Neural cell (in vitro differentiated cells): ENCODE measurements at regions not wholly inside any gene's neighbourhood (a gene's known extent, or its start where the extent isn't known, plus 50 kb on each side); places are given as distances from the start of the nearest gene placed in this dataset.
A peak's percentile ranks its signal among the peaks of the same experiment; 100 is the strongest.

Source experiments
- H2AFZ ChIP-seq: fragments of 200-600, 300-800 bp; sonication (generic), shearing (Covaris generic); 2 replicates; pipeline ENCODE4 v1.6.0; 2014; ENCODE audit warnings: low read depth, mild to moderate bottlenecking, antibody characterized with exemption, low read length, moderate library complexity
- H3F3A ChIP-seq: fragments of 200-600 bp; shearing (Covaris generic); 2 replicates; pipeline ENCODE4 v1.6.1; 2016; ENCODE audit warnings: mild to moderate bottlenecking, moderate library complexity, mixed read lengths, antibody characterized with exemption, low read length; ENCODE audit not compliant: insufficient read depth, poor library complexity, severe bottlenecking
- H3K27ac ChIP-seq: fragments of 200-600, 300-800 bp; sonication (generic), shearing (Covaris generic); 2 replicates; pipeline ENCODE4 v1.5.1; 2014; ENCODE audit warnings: mild to moderate bottlenecking, low read length, moderate library complexity
- H3K27me3 ChIP-seq: fragments of 300-800, 200-600 bp; sonication (generic), shearing (Covaris generic); 2 replicates; pipeline ENCODE4 v1.6.0; 2014; ENCODE audit warnings: mild to moderate bottlenecking, low read depth, low read length, moderate library complexity; ENCODE audit not compliant: insufficient read depth
- H3K36me3 ChIP-seq: fragments of 300-800, 200-600 bp; sonication (generic), shearing (Covaris generic); 2 replicates; pipeline ENCODE4 v1.5.1; 2014; ENCODE audit warnings: mild to moderate bottlenecking, antibody characterized with exemption, low read length, moderate library complexity; ENCODE audit not compliant: insufficient read depth
- H3K4me2 ChIP-seq: fragments of 300-800, 200-600 bp; sonication (generic), shearing (Covaris generic); 2 replicates; pipeline ENCODE4 v1.6.0; 2014; ENCODE audit warnings: mild to moderate bottlenecking, low read length
- H3K4me3 ChIP-seq: fragments of 300-800, 200-600 bp; sonication (generic), shearing (Covaris generic); 2 replicates; pipeline ENCODE4 v1.5.1; 2014; ENCODE audit warnings: mild to moderate bottlenecking, low read length, moderate library complexity
- H3K79me2 ChIP-seq: fragments of 200-600 bp; shearing (Covaris generic); replicated peaks from 2 replicates; pipeline ENCODE4 v1.6.0; 2014; ENCODE audit warnings: mild to moderate bottlenecking, low read length, moderate library complexity; ENCODE audit not compliant: insufficient read depth
- H3K9ac ChIP-seq: fragments of 300-800, 200-600 bp; sonication (generic), shearing (Covaris generic); 2 replicates; pipeline ENCODE4 v1.6.1; 2016; ENCODE audit warnings: mild to moderate bottlenecking, low read length, mixed read lengths
- H3K9me2 ChIP-seq: fragments of 200-600 bp; shearing (Covaris generic); 2 replicates; pipeline ENCODE4 v1.6.1; 2016; ENCODE audit warnings: mild to moderate bottlenecking, low read length, mixed read lengths; ENCODE audit not compliant: insufficient read depth
- H3K9me3 ChIP-seq: fragments of 200-600, 300-800 bp; sonication (generic), shearing (Covaris generic); 2 replicates; pipeline ENCODE4 v1.6.1; 2016; ENCODE audit warnings: mild to moderate bottlenecking, mixed run types, low read length, moderate library complexity, mixed read lengths
- H4K20me1 ChIP-seq: fragments of 200-600 bp; shearing (Covaris generic); 2 replicates; pipeline ENCODE4 v1.6.1; 2016; ENCODE audit warnings: mild to moderate bottlenecking, mixed run types; ENCODE audit not compliant: insufficient read depth
- CTCF ChIP-seq: fragments of 450-650 bp; IDR thresholded peaks from 2 replicates; pipeline ENCODE4 v1.5.1; 2014; ENCODE audit warnings: antibody characterized with exemption, mild to moderate bottlenecking, moderate library complexity; ENCODE audit not compliant: poor library complexity, severe bottlenecking
- EP300 ChIP-seq: fragments of 450-650 bp; conservative IDR thresholded peaks from 2 replicates; pipeline ENCODE4 v1.6.1; 2014; ENCODE audit warnings: antibody characterized with exemption, mild to moderate bottlenecking, moderate library complexity; ENCODE audit not compliant: poor library complexity, severe bottlenecking
- EZH2 ChIP-seq: fragments of 200-600, 300-800 bp; shearing (Covaris generic), sonication (generic); IDR thresholded peaks from 2 replicates; pipeline ENCODE4 v1.6.1; 2014; ENCODE audit warnings: antibody characterized with exemption, low read length, borderline replicate concordance, mild to moderate bottlenecking; ENCODE audit not compliant: insufficient read depth, poor library complexity, severe bottlenecking
- MXI1 ChIP-seq: fragments of 450-650 bp; conservative IDR thresholded peaks from 2 replicates; pipeline ENCODE4 v1.6.1; 2014; ENCODE audit warnings: antibody characterized with exemption, mild to moderate bottlenecking; ENCODE audit not compliant: poor library complexity, severe bottlenecking
- POLR2AphosphoS5 ChIP-seq: IDR thresholded peaks from 2 replicates; pipeline ENCODE4 v1.6.1; 2012
- RAD21 ChIP-seq: fragments of 450-650 bp; conservative IDR thresholded peaks from 2 replicates; pipeline ENCODE4 v1.6.1; 2014; ENCODE audit warnings: antibody characterized with exemption, mild to moderate bottlenecking, moderate library complexity
- REST ChIP-seq: IDR thresholded peaks from 2 replicates; pipeline ENCODE4 v1.6.1; 2012; ENCODE audit warnings: borderline replicate concordance
- SMC3 ChIP-seq: fragments of 450-650 bp; conservative IDR thresholded peaks from 2 replicates; pipeline ENCODE4 v1.6.1; 2014; ENCODE audit warnings: antibody characterized with exemption, mild to moderate bottlenecking, moderate library complexity; ENCODE audit not compliant: poor library complexity
- TAF1 ChIP-seq: IDR thresholded peaks from 2 replicates; pipeline ENCODE4 v1.6.1; 2012; ENCODE audit warnings: low read depth

GRCh38 chr10:62911210-62911963 is 95.2 kb upstream of the EGR2 start:
- TF ChIP-seq REST (no peak), RAD21 (no peak), EP300 (no peak), MXI1 (no peak), TAF1 (no peak), POLR2AphosphoS5 (no peak), SMC3 (no peak), CTCF (no peak), EZH2 (no peak)
- Histone ChIP-seq H3K9me2 (no peaks in the 10 kb centered on the region), H3K36me3 (no peaks in the 10 kb centered on the region), H3K9ac (no peak overlapping the region), H3K4me2 (no peak overlapping the region), H3K27ac (no peak overlapping the region), H3K4me3 (no peak overlapping the region), H3K9me3 (no peaks in the 10 kb centered on the region), H2AFZ (no peak overlapping the region), H3K27me3 (no peaks in the 10 kb centered on the region), H4K20me1 (no peaks in the 10 kb centered on the region), H3F3A (no peaks in the 10 kb centered on the region), H3K79me2 (no peaks in the 10 kb centered on the region)

- Histone ChIP-seq H2AFZ (no peak overlapping the region), H3F3A (no peaks in the 10 kb centered on the region), H4K20me1 (no peaks in the 10 kb centered on the region), H3K4me3 (no peak overlapping the region), H3K9me3 (no peaks in the 10 kb centered on the region), H3K9ac (no peak overlapping the region), H3K4me2 (no peak overlapping the region), H3K27me3 (no peaks in the 10 kb centered on the region), H3K9me2 (no peaks in the 10 kb centered on the region), H3K36me3 (no peaks in the 10 kb centered on the region), H3K27ac (peak overlapping the region; percentile 2), H3K79me2 (no peaks in the 10 kb centered on the region)
- no peak for TF ChIP-seq RAD21
- no peak for TF ChIP-seq EP300
- TF ChIP-seq SMC3, result no peak
- no peak for TF ChIP-seq REST
- no peak for TF ChIP-seq MXI1
- no peak for TF ChIP-seq EZH2
- no peak for TF ChIP-seq TAF1
- no peak for TF ChIP-seq POLR2AphosphoS5
- TF ChIP-seq CTCF, result no peak
These were observed 91.5 kb upstream of the EGR2 start for GRCh38 chr10:62907470-62908212.
